ENCODE measurements at regions not wholly inside any gene's neighbourhood (a gene's known extent, or its start where the extent isn't known, plus 50 kb on each side); places are given as distances from the start of the nearest gene placed in this dataset.

DNA sequence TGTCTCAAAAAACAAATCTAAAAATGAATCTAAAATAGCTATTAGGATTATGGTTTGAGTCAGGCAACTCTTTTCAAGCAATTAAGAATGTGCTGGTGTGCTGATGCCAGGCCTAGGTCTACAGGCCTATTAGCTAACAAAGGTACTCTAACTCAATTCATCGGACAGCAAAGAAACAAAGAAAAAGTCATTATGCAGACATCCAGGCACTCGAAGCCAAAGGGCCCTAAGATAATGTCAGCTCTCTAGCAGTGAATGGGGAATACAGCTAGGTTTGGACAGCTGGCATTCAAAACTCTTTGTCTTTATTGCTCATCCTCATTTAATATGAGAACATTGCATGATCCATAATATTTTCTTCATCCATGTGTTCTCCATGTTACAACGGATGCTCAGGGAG, 108.5 kb downstream of the TMEM114 start:
- Mint-ChIP-seq H3K9me3 (ENCODE audit: unreplicated experiment) (peaks cover 3% of the 10 kb centered on the region), H3K27me3 (ENCODE audit: unreplicated experiment) (no peaks in the 10 kb centered on the region), H3K27ac (ENCODE audit: unreplicated experiment) (no peak overlapping the region), H3K36me3 (ENCODE audit: unreplicated experiment) (peaks cover 4% of the 10 kb centered on the region), H3K4me1 (ENCODE audit: low read depth, unreplicated experiment) (no peaks in the 10 kb centered on the region), H3K4me3 (ENCODE audit: unreplicated experiment) (no peak overlapping the region)
- no peak for DNase-seq
- TF ChIP-seq, protein P1, sequence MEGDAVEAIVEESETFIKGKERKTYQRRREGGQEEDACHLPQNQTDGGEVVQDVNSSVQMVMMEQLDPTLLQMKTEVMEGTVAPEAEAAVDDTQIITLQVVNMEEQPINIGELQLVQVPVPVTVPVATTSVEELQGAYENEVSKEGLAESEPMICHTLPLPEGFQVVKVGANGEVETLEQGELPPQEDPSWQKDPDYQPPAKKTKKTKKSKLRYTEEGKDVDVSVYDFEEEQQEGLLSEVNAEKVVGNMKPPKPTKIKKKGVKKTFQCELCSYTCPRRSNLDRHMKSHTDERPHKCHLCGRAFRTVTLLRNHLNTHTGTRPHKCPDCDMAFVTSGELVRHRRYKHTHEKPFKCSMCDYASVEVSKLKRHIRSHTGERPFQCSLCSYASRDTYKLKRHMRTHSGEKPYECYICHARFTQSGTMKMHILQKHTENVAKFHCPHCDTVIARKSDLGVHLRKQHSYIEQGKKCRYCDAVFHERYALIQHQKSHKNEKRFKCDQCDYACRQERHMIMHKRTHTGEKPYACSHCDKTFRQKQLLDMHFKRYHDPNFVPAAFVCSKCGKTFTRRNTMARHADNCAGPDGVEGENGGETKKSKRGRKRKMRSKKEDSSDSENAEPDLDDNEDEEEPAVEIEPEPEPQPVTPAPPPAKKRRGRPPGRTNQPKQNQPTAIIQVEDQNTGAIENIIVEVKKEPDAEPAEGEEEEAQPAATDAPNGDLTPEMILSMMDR (IDR thresholded peaks at IDR 0.05; ENCODE audit: partially characterized antibody, unreplicated experiment): no peak

- Mint-ChIP-seq H3K4me3 (ENCODE audit: unreplicated experiment) (no peak overlapping the region), H3K27ac (ENCODE audit: unreplicated experiment) (no peak overlapping the region), H3K9me3 (ENCODE audit: unreplicated experiment) (peaks cover 7% of the 10 kb centered on the region), H3K36me3 (ENCODE audit: unreplicated experiment) (no peaks in the 10 kb centered on the region), H3K4me1 (ENCODE audit: low read depth, unreplicated experiment) (no peaks in the 10 kb centered on the region), H3K27me3 (ENCODE audit: unreplicated experiment) (no peaks in the 10 kb centered on the region)
- DNase-seq: no peak
- TF ChIP-seq, protein P1 (IDR thresholded peaks at IDR 0.05; ENCODE audit: partially characterized antibody, unreplicated experiment): no peak
Measured at GRCh38 chr16:8476824-8477223, 113.5 kb downstream of the TMEM114 start.

DNA sequence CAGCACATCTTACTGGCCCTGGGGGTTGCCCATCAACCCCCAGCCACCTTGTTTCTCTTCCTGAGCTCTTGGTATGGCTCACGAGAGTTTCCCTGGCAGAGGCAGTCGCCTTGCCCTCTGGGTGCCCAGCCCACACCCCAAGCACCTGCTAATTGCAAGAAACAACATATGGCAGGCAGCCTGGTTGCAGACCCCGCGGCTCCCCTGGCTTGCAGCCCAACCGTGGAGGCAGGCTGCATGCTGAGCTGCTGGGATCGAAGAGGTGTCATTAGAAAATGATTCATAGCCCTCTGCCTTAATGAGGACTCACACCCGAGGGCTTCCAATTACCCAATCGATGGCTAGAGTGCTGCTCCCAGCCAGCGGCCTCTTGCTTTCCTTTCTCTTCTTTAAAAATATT, 115.7 kb downstream of the TMEM114 start:
- Mint-ChIP-seq H3K27ac (ENCODE audit: unreplicated experiment) (no peak overlapping the region), H3K36me3 (ENCODE audit: unreplicated experiment) (no peaks in the 10 kb centered on the region), H3K4me3 (ENCODE audit: unreplicated experiment) (no peak overlapping the region), H3K9me3 (ENCODE audit: unreplicated experiment) (peaks cover 7% of the 10 kb centered on the region), H3K4me1 (ENCODE audit: low read depth, unreplicated experiment) (no peaks in the 10 kb centered on the region), H3K27me3 (ENCODE audit: unreplicated experiment) (no peaks in the 10 kb centered on the region)
- TF ChIP-seq, protein P1 (IDR thresholded peaks at IDR 0.05; ENCODE audit: partially characterized antibody, unreplicated experiment): no peak
- DNase-seq: peak; percentile 27

GRCh38 chr16:8469102-8469778, 121.1 kb downstream of the TMEM114 start:
- no peak for DNase-seq
- Mint-ChIP-seq H3K27ac (ENCODE audit: unreplicated experiment) (no peak overlapping the region), H3K4me1 (ENCODE audit: low read depth, unreplicated experiment) (no peaks in the 10 kb centered on the region), H3K9me3 (ENCODE audit: unreplicated experiment) (peaks cover 4% of the 10 kb centered on the region), H3K36me3 (ENCODE audit: unreplicated experiment) (no peaks in the 10 kb centered on the region), H3K27me3 (ENCODE audit: unreplicated experiment) (no peaks in the 10 kb centered on the region), H3K4me3 (ENCODE audit: unreplicated experiment) (no peak overlapping the region)
- TF ChIP-seq, protein P1 (IDR thresholded peaks at IDR 0.05; ENCODE audit: partially characterized antibody, unreplicated experiment): no peak

DNA sequence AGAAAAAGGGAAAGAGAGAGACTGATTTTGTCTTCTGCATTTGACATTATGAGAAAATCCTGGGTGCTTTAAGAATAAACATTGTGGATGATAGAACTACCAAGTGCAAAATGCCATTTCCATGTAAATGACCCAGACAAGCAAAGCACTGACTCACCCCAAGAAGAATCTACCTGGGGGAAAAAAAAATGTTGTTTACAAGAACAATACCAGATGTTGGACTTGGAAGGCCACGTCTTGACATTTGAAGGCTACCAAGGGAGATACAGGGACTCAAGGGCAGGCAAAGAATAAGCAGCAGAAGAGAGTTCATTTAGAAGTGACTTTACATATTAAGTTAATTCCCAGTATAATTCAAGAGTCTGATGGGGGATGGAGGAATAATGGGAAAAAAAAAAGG, 125.3 kb downstream of the TMEM114 start:
- Mint-ChIP-seq H3K4me3 (ENCODE audit: unreplicated experiment) (no peak overlapping the region), H3K27ac (ENCODE audit: unreplicated experiment) (no peak overlapping the region), H3K9me3 (ENCODE audit: unreplicated experiment) (peaks cover 1% of the 10 kb centered on the region), H3K36me3 (ENCODE audit: unreplicated experiment) (no peaks in the 10 kb centered on the region), H3K27me3 (ENCODE audit: unreplicated experiment) (peaks cover 5% of the 10 kb centered on the region), H3K4me1 (ENCODE audit: low read depth, unreplicated experiment) (no peaks in the 10 kb centered on the region)
- no peak for DNase-seq
- TF ChIP-seq, protein P1 (IDR thresholded peaks at IDR 0.05; ENCODE audit: partially characterized antibody, unreplicated experiment): no peak

Data from glutamatergic neuron (in vitro differentiated cells).